Neural progenitor cell (in vitro differentiated cells): ENCODE measurements at regions not wholly inside any gene's neighbourhood (a gene's known extent, or its start where the extent isn't known, plus 50 kb on each side); places are given as distances from the start of the nearest gene placed in this dataset.

ENCODE experiments used
- EZH2 ChIP-seq: fragments of 200-600 bp; sonication (generic); IDR thresholded peaks from 2 replicates; pipeline ENCODE4 v1.6.1; 2017; ENCODE audit warnings: antibody characterized with exemption, mild to moderate bottlenecking, moderate library complexity
- EZH2phosphoT487 ChIP-seq: fragments of 200-600 bp; sonication (generic); IDR thresholded peaks from 2 replicates; pipeline ENCODE4 v1.6.1; 2017; ENCODE audit warnings: antibody characterized with exemption
- TF ChIP-seq, protein P1 (sequence below): fragments of 200-600 bp; sonication (generic); IDR thresholded peaks from 2 replicates; pipeline ENCODE4 v1.5.1; 2017; ENCODE audit warnings: antibody characterized with exemption, mild to moderate bottlenecking

DNA sequence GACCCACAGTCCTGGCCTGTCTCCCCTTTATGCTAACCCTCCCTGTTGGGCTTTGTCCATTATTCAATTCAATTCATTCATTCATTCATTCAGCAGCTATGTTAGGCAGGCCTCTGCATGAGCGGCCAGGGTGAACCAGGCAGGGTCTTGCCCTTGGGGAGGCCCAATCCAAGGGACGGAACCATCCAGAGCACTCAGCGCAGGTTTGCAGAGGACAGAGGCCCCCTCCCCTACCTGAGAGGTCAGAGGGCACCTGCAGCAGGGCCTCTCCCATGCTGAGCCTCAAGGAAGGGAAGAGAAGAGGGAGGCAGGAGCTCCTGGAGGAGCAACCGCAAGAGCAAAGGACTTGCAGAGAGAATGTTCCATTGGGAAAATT, 61.4 kb downstream of the C9orf50 start:
- TF ChIP-seq, protein P1, sequence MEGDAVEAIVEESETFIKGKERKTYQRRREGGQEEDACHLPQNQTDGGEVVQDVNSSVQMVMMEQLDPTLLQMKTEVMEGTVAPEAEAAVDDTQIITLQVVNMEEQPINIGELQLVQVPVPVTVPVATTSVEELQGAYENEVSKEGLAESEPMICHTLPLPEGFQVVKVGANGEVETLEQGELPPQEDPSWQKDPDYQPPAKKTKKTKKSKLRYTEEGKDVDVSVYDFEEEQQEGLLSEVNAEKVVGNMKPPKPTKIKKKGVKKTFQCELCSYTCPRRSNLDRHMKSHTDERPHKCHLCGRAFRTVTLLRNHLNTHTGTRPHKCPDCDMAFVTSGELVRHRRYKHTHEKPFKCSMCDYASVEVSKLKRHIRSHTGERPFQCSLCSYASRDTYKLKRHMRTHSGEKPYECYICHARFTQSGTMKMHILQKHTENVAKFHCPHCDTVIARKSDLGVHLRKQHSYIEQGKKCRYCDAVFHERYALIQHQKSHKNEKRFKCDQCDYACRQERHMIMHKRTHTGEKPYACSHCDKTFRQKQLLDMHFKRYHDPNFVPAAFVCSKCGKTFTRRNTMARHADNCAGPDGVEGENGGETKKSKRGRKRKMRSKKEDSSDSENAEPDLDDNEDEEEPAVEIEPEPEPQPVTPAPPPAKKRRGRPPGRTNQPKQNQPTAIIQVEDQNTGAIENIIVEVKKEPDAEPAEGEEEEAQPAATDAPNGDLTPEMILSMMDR: no peak
- no peak for TF ChIP-seq EZH2
- no peak for TF ChIP-seq EZH2phosphoT487
